ENCODE measurements at regions not wholly inside any gene's neighbourhood (a gene's known extent, or its start where the extent isn't known, plus 50 kb on each side); places are given as distances from the start of the nearest gene placed in this dataset.

DNA sequence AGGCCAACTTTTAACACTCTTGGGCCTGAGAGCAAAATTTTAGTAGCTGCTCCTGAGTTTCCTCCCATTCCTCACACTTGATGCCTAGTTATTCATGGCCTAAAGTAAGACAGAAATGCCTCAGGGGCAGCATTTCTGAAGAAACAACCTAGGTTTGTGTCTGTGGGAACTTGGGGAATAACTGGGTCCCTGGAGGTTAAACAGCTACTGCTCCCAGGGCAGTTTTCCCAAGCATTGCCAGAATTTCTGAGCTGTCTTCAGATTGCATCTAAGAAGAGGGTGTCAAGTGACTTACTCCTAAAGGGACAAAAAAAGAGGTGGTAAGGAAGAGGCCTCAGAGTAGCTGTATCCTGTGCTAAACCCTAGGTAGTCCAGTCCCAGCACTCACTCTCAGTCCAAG is 130.8 kb upstream of the ACSL4 start:
- TF ChIP-seq, protein P1, sequence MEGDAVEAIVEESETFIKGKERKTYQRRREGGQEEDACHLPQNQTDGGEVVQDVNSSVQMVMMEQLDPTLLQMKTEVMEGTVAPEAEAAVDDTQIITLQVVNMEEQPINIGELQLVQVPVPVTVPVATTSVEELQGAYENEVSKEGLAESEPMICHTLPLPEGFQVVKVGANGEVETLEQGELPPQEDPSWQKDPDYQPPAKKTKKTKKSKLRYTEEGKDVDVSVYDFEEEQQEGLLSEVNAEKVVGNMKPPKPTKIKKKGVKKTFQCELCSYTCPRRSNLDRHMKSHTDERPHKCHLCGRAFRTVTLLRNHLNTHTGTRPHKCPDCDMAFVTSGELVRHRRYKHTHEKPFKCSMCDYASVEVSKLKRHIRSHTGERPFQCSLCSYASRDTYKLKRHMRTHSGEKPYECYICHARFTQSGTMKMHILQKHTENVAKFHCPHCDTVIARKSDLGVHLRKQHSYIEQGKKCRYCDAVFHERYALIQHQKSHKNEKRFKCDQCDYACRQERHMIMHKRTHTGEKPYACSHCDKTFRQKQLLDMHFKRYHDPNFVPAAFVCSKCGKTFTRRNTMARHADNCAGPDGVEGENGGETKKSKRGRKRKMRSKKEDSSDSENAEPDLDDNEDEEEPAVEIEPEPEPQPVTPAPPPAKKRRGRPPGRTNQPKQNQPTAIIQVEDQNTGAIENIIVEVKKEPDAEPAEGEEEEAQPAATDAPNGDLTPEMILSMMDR (IDR thresholded peaks at IDR 0.05): no peak
- no peak for TF ChIP-seq POLR2A (IDR thresholded peaks at IDR 0.05)
